CD4-positive, CD25-positive, alpha-beta regulatory T cell (primary cell): ENCODE measurements at regions not wholly inside any gene's neighbourhood (a gene's known extent, or its start where the extent isn't known, plus 50 kb on each side); places are given as distances from the start of the nearest gene placed in this dataset.

Experiments
- ATAC-seq, 2 donors: fragments of 150-1000 bp; cut with Tn5 transposase; one replicate each; pipeline ENCODE4 v1.10.0; 2021; ENCODE audit warnings: low read depth in 2 of 2, moderate number of reproducible peaks in 2 of 2, moderate library complexity in 1 of 2
- DNase-seq, 3 donors: peaks; one replicate each; pipeline versions ENCODE4 v3.0.0 to v3.0.0-alpha.2; 2012 to 2022; ENCODE audit warnings: mixed read lengths in 1 of 3
- H3K27ac ChIP-seq: one replicate; pipeline ENCODE4 v1.7.0; 2013; ENCODE audit warnings: mild to moderate bottlenecking, low read length; ENCODE audit not compliant: insufficient read depth, poor library complexity, severe bottlenecking
- H3K27me3 ChIP-seq: one replicate; pipeline ENCODE4 v1.7.0; 2013; ENCODE audit warnings: low read length; ENCODE audit not compliant: control insufficient read depth, insufficient read depth
- H3K36me3 ChIP-seq: one replicate; pipeline ENCODE4 v1.7.0; 2013; ENCODE audit warnings: mild to moderate bottlenecking, low read length, moderate library complexity; ENCODE audit not compliant: control insufficient read depth, insufficient read depth
- H3K4me1 ChIP-seq: 2 replicates; pipeline ENCODE4 v1.7.0; 2013; ENCODE audit warnings: mild to moderate bottlenecking, low read length; ENCODE audit not compliant: insufficient read depth, control insufficient read depth, poor library complexity, severe bottlenecking
- H3K4me3 ChIP-seq: one replicate; pipeline ENCODE4 v1.7.0; 2013; ENCODE audit warnings: low read depth, mild to moderate bottlenecking, low read length, moderate library complexity
- H3K9me3 ChIP-seq, 2 experiments: 1 replicate in 1 of 2; 2 replicates in 1 of 2; pipeline ENCODE4 v1.7.0; 2013; ENCODE audit warnings: low read length in 2 of 2, mild to moderate bottlenecking in 1 of 2, moderate library complexity in 1 of 2; ENCODE audit not compliant: control insufficient read depth in 2 of 2
- H3K27ac Mint-ChIP-seq, 3 donors: one replicate each; pipeline ENCODE4 v1.8.0; 2020 to 2022; ENCODE audit warnings: mild to moderate bottlenecking in 3 of 3, mixed read lengths in 3 of 3, moderate library complexity in 2 of 3
- H3K27me3 Mint-ChIP-seq: one replicate; pipeline ENCODE4 v1.8.0; 2022; ENCODE audit warnings: mild to moderate bottlenecking, mixed read lengths
- H3K36me3 Mint-ChIP-seq: one replicate; pipeline ENCODE4 v1.8.0; 2020; ENCODE audit warnings: mixed read lengths
- H3K4me1 Mint-ChIP-seq, 4 donors: one replicate each; pipeline ENCODE4 v1.8.0; 2020 to 2022; ENCODE audit warnings: mixed read lengths in 4 of 4, mild to moderate bottlenecking in 1 of 4
- H3K4me3 Mint-ChIP-seq, 4 donors: one replicate each; pipeline ENCODE4 v1.8.0; 2020 to 2022; ENCODE audit warnings: mild to moderate bottlenecking in 4 of 4, mixed read lengths in 4 of 4, moderate library complexity in 3 of 4
- H3K9me3 Mint-ChIP-seq, 7 donors: one replicate each; pipeline ENCODE4 v1.8.0; 2020 to 2022; ENCODE audit warnings: mixed read lengths in 7 of 7, mild to moderate bottlenecking in 3 of 7, moderate library complexity in 2 of 7

GRCh38 chr4:13143222-13144070 lies 340.7 kb downstream of the RAB28 start:
- Mint-ChIP-seq H3K4me3 (no peak overlapping the region), H3K27me3 (no peaks in the 10 kb centered on the region), H3K4me1 (no peaks in the 10 kb centered on the region), H3K9me3 (peaks cover 0 to 1% (median 0%) of the 10 kb centered on the region in 7 donors), H3K36me3 (no peaks in the 10 kb centered on the region), H3K27ac (no peak overlapping the region)
- DNase-seq (no peak), ATAC-seq (no peak)
- Histone ChIP-seq H3K9me3 (no peaks in the 10 kb centered on the region), H3K36me3 (no peaks in the 10 kb centered on the region), H3K27ac (no peak overlapping the region), H3K4me3 (no peak overlapping the region), H3K27me3 (no peaks in the 10 kb centered on the region), H3K4me1 (no peaks in the 10 kb centered on the region)

- peaks cover 0 to 1% (median 0%) of the 10 kb centered on the region in 7 donors for H3K9me3 Mint-ChIP-seq
- Histone ChIP-seq H3K9me3 (no peaks in the 10 kb centered on the region), H3K4me3 (no peak overlapping the region), H3K27ac (no peak overlapping the region), H3K36me3 (no peaks in the 10 kb centered on the region), H3K27me3 (no peaks in the 10 kb centered on the region), H3K4me1 (no peaks in the 10 kb centered on the region)
- H3K36me3 Mint-ChIP-seq: no peaks in the 10 kb centered on the region
- no peak overlapping the region for H3K4me3 Mint-ChIP-seq
- no peak overlapping the region for H3K27ac Mint-ChIP-seq
- ATAC-seq (no peak), DNase-seq (no peak)
- no peaks in the 10 kb centered on the region for H3K27me3 Mint-ChIP-seq
- no peaks in the 10 kb centered on the region for H3K4me1 Mint-ChIP-seq
Measured at GRCh38 chr4:13142726-13143125, 341.4 kb downstream of the RAB28 start.

- Mint-ChIP-seq H3K27ac (no peak overlapping the region), H3K9me3 (no peaks in the 10 kb centered on the region), H3K4me1 (no peaks in the 10 kb centered on the region), H3K27me3 (no peaks in the 10 kb centered on the region), H3K4me3 (no peak overlapping the region), H3K36me3 (no peaks in the 10 kb centered on the region)
- Histone ChIP-seq H3K4me3 (no peak overlapping the region), H3K4me1 (no peaks in the 10 kb centered on the region), H3K9me3 (no peaks in the 10 kb centered on the region), H3K27me3 (no peaks in the 10 kb centered on the region), H3K27ac (no peak overlapping the region), H3K36me3 (no peaks in the 10 kb centered on the region)
- ATAC-seq (no peak), DNase-seq (no peak)
Measured at GRCh38 chr4:13142191-13142590, 341.9 kb downstream of the RAB28 start.

DNA sequence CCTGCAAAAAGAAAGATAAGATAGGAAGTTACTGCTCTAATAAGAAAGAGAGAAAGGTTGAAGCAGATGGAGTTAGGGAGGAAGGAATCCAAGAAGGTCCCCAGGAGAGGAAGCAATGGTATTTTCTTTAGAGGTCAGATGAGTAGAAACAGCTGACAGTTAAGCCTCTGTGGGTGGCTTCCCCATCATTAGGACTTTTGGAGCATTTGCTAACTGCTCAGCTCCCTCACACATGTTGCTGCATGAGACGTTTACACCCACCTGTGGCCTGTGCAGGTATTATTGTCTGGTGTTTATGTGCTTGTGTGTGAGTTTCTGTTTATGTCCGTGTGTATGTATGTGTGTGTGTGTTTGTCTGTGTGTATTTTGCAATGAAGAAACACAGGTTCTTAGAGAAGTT lies 346.8 kb downstream of the RAB28 start:
- H3K9me3 ChIP-seq: no peaks in the 10 kb centered on the region
- no peak overlapping the region for H3K27ac Mint-ChIP-seq
- H3K4me3 ChIP-seq: no peak overlapping the region
- no peaks in the 10 kb centered on the region for H3K36me3 ChIP-seq
- no peaks in the 10 kb centered on the region for H3K4me1 ChIP-seq
- no peaks in the 10 kb centered on the region for H3K4me1 Mint-ChIP-seq
- H3K4me3 Mint-ChIP-seq: no peak overlapping the region
- no peak for DNase-seq
- no peak overlapping the region for H3K27ac ChIP-seq
- no peaks in the 10 kb centered on the region for H3K27me3 Mint-ChIP-seq
- no peak for ATAC-seq
- no peaks in the 10 kb centered on the region for H3K27me3 ChIP-seq
- peaks cover 0 to 5% (median 0%) of the 10 kb centered on the region in 7 donors for H3K9me3 Mint-ChIP-seq
- H3K36me3 Mint-ChIP-seq: peaks cover 3% of the 10 kb centered on the region

DNA sequence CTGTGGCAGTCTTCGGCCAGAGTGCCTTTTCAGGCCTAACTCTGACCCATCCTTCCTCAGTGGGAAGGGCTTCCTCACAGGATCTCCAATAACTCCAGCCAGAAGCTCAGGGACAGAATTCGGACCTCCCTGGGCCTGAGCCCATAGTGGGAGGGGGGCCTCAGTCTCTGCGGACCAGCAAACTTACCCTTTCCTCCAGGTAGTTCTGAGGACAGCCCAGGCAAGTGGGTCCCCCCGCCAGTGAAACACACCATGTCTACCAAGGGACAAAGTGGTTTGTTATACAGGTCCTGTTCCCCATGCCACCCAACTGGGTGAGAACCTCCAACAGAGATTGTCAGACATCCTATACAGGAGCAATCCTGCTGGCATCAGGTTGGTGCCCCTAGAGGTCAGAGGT lies 350.4 kb downstream of the RAB28 start:
- Mint-ChIP-seq H3K4me1 (no peaks in the 10 kb centered on the region), H3K27me3 (no peaks in the 10 kb centered on the region), H3K4me3 (no peak overlapping the region)

GRCh38 chr4:13130848-13131247 lies 353.3 kb downstream of the RAB28 start:
- no peak overlapping the region for H3K4me3 ChIP-seq
- no peaks in the 10 kb centered on the region for H3K4me1 ChIP-seq
- Mint-ChIP-seq H3K4me1 (no peaks in the 10 kb centered on the region), H3K36me3 (peaks cover 3% of the 10 kb centered on the region), H3K27ac (no peak overlapping the region), H3K9me3 (peaks cover 0 to 5% (median 1%) of the 10 kb centered on the region in 7 donors), H3K4me3 (no peak overlapping the region), H3K27me3 (no peaks in the 10 kb centered on the region)
- H3K27ac ChIP-seq: no peak overlapping the region
- DNase-seq (no peak), ATAC-seq (no peak)
- H3K36me3 ChIP-seq: no peaks in the 10 kb centered on the region
- no peaks in the 10 kb centered on the region for H3K27me3 ChIP-seq
- H3K9me3 ChIP-seq: no peaks in the 10 kb centered on the region

More for the DNA sequence above, 350.4 kb downstream of the RAB28 start:
- DNase-seq (no peak), ATAC-seq (no peak)
- Histone ChIP-seq H3K9me3 (no peaks in the 10 kb centered on the region), H3K36me3 (no peaks in the 10 kb centered on the region), H3K27ac (no peak overlapping the region), H3K4me3 (no peak overlapping the region), H3K27me3 (no peaks in the 10 kb centered on the region), H3K4me1 (no peaks in the 10 kb centered on the region)
- H3K9me3 Mint-ChIP-seq: peaks cover 0 to 5% (median 1%) of the 10 kb centered on the region in 7 donors
- H3K36me3 Mint-ChIP-seq: peaks cover 3% of the 10 kb centered on the region
- H3K27ac Mint-ChIP-seq: peak overlapping the region in 1 of 3 donors; percentile 68

- Mint-ChIP-seq H3K27ac (no peak overlapping the region), H3K27me3 (no peaks in the 10 kb centered on the region), H3K9me3 (peaks cover 0 to 2% (median 0%) of the 10 kb centered on the region in 7 donors), H3K36me3 (no peaks in the 10 kb centered on the region), H3K4me1 (no peaks in the 10 kb centered on the region), H3K4me3 (no peak overlapping the region)
- no peaks in the 10 kb centered on the region for H3K4me1 ChIP-seq
- DNase-seq (no peak), ATAC-seq (no peak)
- H3K4me3 ChIP-seq: no peak overlapping the region
- H3K36me3 ChIP-seq: no peaks in the 10 kb centered on the region
- H3K9me3 ChIP-seq: no peaks in the 10 kb centered on the region
- no peaks in the 10 kb centered on the region for H3K27me3 ChIP-seq
- no peak overlapping the region for H3K27ac ChIP-seq
Measured at GRCh38 chr4:13129095-13129494, 355.0 kb downstream of the RAB28 start.
